Adrenal gland (tissue), 5 donors: ENCODE measurements at regions not wholly inside any gene's neighbourhood (a gene's known extent, or its start where the extent isn't known, plus 50 kb on each side); places are given as distances from the start of the nearest gene placed in this dataset.

Experiments
- CTCF ChIP-seq, 6 experiments: fragments of 450-650 bp in 4 of 6; fragments of 200-600 bp in 2 of 6; sonication (generic) in 1 of 6; IDR thresholded peaks; 1 replicate in 5 of 6; 2 replicates in 1 of 6; pipeline versions ENCODE4 v1.5.1 to v1.8.0; 2016 to 2021; ENCODE audit warnings: antibody characterized with exemption in 6 of 6, mild to moderate bottlenecking in 2 of 6, moderate library complexity in 1 of 6
- POLR2A ChIP-seq, 2 donors: fragments of 450-650 bp; IDR thresholded peaks; one replicate each; pipeline ENCODE4 v1.6.1; 2017; ENCODE audit warnings: antibody characterized with exemption in 2 of 2, mild to moderate bottlenecking in 2 of 2, moderate library complexity in 1 of 2
- donor health status: DM: no; HTN: no; CAD: no.

- TF ChIP-seq POLR2A (IDR thresholded peaks at IDR 0.05) (no peak), CTCF (IDR thresholded peaks at IDR 0.05) (no peak)
Observed at GRCh38 chr2:128790541-128791001, 471.9 kb upstream of the HS6ST1 start.
